ENCODE measurements at regions not wholly inside any gene's neighbourhood (a gene's known extent, or its start where the extent isn't known, plus 50 kb on each side); places are given as distances from the start of the nearest gene placed in this dataset.
"Not testable (repeated sequence)": the region's sequence is repeated elsewhere in the genome, so short reads cannot be mapped to it uniquely, and the experiment has no call there.

DNA sequence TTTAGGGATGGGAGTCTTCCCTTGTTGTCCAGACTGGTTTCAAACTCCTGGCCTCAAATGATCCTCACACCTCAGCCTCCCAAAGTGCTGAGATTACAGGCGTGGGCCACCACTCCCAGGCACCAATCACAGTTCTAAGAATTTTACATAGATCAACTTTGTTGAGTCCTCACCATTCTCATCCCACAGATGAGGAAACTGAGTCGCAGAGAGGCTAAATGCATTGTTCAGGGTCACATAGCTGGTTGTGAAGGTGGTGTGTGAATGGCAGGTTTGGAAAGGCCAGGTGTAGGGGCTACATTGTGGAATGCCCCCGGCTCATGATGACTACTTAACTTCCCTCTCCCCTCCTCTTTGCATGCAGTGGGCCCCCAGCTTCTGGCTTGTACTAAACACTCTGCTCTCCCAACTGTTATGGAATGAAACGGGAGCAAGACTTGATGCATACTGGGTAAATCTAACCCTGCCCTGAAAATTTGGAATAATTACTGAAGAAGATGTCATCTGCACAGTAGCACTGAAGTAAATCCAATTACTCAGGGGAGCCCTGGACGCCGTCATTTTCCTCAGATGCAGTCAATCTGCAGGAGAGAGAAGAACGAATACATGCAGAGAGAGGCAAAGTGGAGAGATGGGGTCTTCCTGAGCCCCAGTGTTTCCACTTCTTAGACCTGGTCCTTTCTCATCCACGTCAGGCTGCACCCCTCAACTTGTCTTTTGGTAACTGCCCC lies 102.3 kb upstream of the ZNF217 start:
- DNase-seq = no peak

DNA sequence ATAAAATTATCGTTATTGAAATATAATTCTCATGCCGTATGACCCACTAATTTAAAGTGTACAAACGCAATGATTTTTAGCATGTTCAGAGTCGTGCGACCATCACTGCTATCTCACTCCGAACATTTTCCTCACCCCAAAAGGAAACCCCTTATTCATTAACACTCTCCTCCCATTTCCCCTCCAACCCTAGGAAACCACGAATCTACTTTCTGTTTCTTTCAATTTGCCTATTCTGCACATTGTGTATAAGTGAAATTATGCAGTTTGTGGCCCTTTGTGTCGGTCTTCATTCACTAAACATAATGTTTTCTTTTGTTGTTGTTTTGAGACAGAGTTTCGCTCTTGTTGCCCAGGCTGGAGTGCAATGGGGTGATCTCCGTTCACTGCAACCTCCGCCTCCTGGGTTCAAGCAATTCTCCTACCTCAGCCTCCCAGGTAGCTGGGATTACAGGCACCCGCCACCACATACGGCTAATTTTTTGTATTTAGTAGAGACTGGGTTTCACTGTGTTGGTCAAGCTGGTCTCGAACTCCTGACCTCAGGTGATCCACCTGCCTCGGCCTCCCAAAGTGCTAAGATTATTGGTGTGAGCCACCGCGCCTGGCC lies 99.7 kb upstream of the ZNF217 start:
- no peak for DNase-seq

DNA sequence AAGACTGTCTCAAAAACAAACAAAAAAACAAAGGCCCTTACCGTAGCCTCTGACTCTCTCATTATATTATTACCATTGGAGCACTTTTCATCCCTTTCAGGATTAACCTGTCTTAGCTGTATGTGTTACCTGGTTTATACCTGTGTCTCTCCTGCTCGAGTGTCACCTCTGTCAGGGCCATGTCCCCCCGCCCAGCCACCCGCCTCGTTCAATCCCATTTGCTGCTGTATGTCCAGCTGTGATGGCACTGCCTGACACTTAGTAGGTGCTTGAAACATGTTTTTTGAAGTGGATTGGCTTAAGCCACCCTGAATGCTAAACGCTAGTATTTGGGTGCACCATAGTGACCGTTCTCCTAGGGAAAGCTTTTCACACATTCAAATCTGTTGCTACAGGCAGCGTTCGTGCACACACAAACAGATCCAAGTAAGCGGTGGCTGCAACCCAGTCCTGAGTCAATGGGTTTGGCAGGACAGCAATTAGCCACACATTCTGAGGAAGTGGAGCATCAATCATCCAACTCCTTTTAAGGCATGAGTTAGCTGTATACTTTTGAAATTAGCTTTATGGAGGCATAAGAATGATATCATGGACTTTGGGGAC lies 98.9 kb upstream of the ZNF217 start:
- no peak for DNase-seq

DNA sequence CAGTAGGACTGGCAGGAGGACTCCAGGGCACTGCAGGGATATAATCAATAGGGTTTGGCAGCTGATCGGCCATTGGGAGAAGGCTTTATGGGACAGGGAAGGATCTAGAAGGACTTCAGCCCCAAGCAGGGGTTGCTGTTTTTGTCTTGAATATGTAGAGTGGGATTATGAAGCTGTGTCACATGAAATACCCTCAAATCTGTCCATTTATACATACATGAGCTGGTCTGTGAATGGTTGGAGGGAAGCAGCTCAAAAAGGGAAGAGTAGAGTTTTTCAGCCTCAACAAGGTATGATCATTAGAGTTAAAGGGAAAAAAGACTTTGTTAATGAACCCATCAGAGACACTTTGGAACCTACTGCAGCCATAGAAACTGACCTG lies 98.2 kb upstream of the ZNF217 start:
- DNase-seq = no peak

DNA sequence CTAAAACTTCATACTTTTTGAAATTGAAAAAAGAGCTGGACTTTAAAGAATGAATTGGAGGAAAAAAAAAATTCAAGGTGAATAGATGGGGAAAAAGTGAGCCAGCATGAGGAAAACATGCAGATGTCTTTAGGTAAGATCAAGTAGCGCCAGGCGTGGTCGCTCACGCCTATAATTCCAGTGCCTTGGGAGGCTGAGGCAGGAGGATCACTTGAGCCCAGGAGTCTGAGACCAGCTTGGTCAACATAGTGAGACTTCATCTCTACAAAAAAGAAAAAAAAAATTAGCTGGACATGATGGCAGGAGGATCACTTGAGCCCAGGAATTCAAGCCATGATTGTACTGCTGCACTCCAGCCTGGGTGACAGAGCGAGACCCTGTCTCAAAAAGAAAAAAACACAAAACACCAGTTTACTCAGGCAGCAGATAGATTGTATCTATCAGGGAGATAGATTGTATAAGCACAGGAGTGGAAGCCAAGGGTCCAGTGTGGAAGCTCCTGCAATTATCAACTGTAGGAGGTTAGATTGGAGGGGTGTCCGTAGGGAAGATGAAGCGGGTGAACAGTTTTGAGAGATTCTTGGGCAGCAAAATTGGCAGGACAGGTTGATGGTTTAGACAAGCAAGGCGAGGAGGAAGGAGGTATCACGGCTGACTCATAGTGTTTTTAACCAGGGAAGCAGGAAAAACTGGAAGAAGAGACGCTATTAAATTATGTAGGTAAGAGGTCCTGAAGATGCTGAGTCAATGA lies 97.6 kb upstream of the ZNF217 start:
- no peak for DNase-seq

DNA sequence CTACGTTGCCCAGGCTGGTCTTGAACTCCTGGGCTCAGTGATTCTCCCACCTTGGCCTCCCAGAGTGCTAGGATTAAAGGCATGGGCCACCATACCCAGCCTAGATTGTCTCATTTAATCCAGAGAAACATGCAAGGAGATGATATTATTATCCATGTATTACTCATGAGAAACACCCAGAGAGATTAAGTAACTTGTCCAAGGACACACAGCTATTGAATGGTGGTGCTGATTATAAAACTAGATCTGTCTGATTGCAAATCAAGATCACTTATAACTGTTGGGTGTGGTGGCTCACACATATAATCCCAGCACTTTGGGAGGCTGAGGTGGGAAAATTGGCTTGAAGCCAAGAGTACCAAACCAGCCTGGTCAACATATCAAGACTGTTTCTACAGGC lies 94.4 kb upstream of the ZNF217 start:
- no peak for DNase-seq

DNA sequence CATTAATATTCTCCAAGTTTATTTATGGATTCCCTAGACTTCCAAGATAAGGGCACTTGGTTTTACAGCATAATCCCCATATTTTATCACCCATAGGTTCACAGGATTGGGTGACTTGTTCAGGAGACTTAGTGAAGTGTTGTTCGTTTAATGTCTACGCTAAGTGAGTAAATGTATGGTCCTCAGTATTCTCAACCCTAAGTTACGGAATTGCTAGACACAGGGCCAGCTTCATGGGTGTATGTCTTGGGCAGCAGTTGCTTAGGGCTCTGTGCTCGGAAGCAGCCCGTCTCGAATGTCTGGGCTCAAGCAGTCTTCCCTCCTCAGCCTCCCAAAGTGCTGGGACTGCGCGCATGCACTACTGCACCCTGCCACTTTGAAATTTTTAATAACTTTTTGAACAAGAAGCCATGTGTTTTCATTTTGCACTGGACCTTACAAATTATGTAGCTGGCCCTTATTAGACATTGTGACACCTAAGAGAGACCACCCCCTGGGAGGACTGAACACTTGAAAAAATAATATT lies 91.5 kb upstream of the ZNF217 start:
- DNase-seq = no peak

DNA sequence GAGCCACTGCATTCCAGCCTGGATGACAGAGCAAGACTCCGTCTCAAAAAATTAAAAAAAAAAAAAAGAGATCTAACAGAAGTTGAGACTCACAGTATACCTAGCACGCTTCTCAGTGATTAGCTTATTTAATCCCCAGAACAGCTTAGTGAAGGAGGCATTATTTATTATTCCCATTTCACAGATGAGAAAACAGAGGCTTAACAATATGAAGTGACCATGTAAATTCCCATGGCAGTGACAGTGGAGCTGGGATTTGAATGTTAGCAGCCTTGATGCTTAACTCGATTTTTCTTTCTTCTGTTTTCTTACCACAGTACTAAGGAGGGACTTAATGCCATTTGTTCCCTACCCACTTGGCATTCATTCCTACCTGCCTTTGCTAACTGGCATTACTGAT lies 89.9 kb upstream of the ZNF217 start:
- DNase-seq = no peak

DNA sequence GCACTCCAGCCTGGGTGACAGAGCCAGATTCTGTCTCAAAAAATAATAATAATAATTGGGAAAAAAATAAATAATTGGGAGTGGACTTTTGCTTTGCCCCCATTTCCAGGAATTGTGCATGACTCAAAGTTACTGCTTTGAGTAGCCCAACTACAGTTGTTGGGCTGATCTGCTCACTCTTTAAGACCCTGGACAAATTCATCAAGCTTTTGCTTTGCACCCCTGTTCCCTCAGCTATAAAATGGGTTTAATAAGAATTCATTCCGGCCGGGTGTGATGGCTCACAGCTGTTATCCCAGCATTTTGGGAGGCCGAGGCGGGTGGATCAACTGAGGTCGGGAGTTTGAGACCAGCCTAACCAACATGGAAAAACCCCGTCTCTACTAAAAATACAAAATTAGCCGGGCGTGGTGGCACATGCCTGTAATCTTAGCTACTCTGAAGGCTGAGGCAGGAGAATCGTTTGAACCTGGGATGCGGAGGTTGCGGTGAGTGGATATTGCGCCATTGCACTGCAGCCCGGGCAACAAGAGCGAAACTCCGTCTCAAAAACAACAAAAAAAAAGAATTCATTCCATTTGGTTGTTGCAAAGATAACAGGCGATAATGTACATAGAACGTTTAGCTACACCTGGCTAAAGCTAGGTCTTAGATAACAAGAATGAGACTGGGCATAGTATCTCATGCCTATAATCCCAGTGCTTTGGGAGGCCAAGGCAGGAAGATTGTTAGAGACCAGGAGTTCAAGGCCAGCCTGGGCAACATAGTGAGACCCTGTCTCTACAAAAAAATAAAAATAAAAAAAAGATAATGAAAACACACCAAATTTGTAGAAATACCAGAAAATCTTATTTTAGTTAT lies 87.9 kb upstream of the ZNF217 start:
- DNase-seq = no peak

DNA sequence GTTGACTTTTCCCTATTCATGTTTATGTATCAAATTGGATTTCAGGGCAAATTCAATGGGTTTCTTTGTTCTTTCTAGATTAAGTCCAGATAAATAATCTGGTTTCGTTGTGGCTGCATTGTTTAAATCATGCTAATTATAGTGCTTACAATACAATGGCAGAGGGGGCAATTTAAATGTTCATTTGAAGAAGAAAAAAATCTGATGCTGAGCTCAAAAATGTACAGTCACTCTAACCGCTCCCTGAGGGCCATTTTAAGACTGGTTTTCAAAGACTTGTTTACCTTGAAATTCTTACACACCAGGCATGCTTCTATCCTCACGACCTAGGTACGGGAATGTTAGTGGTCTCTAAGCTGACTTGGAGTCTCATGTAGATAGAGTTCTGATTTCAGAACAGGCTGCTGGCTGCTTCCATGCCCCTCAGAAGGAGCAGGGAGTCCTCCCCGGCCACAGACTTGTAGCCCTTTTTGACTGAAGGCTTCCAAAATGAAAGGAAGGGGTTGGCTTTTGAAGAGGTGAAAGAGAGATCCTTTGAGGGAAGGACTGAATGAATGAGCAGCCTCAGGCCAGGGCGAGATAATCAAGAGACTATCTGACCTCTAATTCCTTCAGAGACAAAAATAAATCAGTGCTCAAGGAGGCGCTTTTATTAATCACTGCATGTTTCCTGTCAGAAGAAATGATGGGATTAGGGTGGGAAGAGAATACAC lies 86.1 kb upstream of the ZNF217 start:
- no peak for DNase-seq

DNA sequence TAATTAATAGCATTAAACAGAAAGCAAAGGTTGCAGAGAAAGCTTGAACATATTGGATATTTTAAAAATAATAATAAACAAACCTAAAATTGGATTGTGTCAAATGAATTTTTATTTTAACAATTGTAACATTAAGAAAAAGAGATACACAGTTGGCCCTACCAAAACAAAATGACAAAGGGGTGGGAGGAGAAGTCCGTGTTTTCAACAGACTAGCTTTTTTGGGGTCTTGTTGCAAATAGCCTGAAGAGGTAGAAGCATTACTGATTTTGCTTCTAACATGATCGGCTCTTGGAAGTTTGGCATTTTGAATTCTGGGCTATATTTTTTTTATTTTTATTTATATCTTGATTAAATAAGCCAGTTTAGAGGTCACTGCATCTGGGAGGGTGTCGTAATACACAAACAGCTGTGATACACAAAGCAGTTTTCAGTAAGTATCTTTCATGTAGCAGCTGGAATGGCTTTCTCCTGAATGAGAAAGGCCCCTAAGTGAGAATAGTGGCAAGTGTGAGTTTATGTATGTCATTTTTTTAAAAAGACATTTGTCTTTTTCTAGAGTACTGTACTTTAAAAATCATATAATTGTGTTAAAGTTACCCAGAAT lies 85.5 kb upstream of the ZNF217 start:
- no peak for DNase-seq

DNA sequence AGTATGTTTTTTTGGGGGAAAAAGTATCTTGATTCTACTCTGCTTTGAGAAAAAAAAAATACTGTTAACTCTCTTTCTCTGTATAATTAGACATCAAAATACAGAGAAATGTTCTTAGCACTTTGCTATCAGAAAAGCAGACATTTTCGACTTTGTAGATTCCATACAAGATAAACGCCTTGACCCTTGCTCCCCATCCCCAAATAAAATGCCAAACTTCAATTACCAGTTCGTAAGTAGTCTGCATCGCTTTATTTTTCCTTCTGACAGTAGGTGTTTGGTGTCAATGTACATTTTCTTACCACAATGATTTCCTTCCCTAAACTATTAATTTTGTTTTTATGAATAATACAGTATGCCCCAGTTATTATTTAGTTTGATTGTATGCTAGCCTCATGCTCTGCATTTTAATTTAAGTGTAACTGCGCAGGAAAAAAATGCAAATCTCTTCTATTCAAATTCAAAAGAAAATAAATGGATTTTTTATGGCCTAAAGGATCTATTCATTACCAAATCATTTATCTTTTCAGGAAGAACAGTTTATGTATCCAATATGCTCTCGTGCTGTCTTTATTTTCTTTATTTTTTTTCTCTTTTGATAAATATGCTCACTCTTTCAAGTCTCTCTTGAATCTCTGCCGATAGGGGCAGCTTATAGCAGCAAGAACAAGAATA lies 84.8 kb upstream of the ZNF217 start:
- DNase-seq = no peak

DNA sequence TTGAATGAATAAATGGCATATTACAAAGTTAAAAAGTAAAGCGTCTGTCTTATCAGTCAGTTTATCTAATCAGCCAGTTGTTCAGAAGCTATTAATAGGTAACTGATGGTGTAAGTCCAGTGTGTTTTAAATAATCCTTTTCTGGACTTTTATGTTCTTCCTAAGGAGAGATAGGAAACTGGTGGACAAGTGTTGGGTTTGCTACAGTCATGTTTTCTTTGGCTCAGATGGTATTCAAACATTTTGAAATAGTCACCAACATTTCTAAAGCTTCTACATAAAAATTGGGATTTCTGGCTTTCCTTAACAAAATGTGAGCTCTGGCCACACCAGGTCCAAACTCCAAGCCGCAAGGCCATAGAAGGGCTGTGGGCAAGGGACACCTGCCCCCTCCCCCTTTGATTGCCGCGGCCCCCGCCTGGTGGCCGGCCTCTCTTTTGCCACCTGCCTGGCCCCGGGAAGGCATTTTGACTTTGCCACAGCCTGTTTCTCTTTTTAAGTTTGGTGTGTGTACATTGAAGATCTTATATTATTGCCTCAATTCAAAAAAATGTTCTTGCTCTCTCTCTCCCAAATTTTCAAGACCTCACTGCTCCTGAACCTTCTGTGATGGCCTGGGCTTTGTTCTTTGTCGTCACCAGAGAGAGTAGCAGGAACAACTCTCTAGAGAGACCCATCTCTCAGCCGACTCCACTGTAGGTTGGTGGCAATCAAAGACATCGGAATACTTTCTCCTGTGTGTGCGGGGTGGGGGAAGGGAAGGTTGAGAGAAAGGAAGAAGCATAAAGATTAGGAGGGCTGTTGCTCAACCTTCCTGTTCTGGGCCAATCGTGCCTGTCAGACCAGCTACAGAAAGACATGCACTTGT lies 84.0 kb upstream of the ZNF217 start:
- DNase-seq = no peak

DNA sequence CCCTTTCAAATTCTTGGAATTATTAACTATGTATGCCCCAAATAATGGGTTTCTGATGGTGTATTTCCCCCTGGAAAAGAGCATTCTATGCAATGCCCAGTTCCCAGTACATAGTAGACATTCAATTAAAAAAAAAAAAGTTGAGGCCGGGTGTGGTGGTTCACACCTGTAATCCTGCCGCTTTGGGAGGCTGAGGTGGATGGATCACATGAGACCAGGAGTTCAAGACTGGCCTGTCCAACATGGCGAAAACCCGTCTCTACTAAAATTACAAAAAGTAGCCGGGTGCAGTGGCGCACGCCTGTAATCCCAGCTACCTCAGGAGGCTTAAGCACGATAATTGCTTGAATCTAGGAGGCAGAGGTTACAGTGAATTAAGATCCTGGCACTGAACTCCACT lies 83.3 kb upstream of the ZNF217 start:
- no peak for DNase-seq

DNA sequence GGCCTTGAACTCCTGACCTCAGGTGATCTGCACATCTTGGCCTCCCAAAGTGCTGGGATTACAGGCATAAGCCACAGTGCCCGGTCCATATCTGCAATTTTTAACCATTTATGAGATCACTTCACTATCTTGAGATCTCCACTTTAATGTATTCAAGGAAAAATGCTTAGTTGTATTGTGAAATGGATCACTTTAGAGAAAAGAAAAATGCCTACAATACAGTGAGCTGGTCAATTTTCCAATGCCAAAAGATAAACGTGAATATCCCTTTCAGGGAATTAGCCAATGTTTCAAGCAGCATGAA lies 82.8 kb upstream of the ZNF217 start:
- no peak for DNase-seq

DNA sequence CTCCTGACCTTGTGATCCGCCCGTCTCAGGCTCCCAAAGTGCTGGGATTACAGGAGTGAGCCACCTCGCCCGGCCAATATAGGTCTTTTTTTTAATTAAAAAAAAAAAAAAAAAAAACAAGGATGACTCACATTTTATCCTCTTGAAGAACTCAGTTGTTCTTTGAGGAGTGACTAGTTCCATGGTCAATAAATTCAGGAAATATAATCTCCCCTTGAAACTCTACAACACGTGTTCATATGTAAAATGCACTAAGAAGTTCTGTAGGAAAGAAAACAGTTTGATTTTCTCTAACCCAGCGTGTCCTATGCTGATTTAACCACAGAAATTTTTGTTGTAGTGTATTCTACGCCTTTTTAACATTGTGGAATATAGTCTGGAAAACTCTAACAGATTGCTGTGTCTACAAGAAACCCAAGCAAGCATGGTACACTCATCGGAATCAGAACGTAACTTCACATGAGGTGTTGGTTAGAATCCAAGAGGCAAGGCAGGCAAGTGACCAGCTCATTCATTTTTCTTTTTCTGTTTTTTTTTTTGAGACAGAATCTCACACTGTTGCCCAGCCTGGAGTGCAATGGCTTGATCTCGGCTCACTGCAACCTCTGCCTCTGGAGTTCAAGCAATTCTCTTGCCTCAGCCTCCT lies 79.0 kb upstream of the ZNF217 start:
- DNase-seq = no peak

DNA sequence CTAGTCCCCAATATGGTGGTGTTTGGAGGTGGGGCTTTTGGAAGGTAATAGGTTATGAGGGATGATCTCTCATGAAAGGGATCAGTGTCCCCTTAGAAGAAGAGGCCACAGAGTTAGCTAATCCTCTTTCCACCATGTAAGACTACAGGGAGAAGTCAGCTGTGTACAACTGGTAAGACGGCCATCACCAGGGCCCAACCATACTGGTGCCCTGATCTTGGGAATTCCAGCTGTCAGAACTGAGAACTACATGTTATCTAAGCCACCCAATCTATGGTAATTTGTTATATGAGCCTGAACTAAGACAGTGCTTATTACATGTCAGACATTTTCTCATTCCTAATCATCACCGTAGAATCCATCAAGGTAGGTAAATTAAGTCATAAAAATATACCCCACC lies 77.7 kb upstream of the ZNF217 start:
- DNase-seq = no peak

DNA sequence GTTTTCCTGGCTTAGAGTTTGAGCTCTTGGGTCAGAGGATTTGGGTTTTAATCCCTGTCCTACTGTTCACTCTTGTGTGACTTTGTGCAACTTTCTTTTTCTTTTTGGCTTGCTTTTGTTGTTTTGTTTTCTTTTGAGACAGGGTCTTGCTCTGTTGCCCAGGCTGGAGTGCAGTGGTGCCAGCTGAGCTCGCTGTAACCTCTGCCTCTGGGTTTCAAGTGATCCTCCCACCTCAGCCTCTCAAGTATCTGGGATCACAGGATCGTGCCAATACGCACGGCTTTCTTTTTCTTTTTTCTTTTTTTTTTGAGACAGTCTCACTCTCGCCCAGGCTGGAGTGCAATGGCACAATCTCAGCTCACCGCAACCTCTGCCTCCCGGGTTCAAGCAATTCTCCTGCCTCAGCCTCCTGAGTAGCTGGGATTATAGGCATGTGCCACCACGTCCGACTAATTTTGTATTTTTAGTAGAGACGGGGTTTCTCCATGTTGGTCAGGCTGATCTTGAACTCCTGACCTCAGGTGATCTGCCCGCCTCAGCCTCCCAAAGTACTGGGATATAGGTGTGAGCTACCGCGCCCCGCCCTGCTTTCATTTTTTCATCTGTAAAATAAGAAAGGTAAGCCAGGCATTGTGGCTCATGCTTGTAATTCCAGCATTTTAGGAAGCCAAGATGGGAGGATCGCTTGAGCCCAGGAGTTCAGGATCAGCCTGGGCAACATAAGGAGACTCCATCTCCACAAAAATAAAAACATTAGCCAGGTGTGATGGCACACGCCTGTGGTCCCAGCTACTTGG lies 76.1 kb upstream of the ZNF217 start:
- not testable (repeated sequence) for DNase-seq
